B cell (primary cell): ENCODE measurements at regions not wholly inside any gene's neighbourhood (a gene's known extent, or its start where the extent isn't known, plus 50 kb on each side); places are given as distances from the start of the nearest gene placed in this dataset.

ENCODE experiments used
- ATAC-seq: fragments of 200-7000 bp; cut with Tn5 transposase; one replicate; pipeline ENCODE4 v1.10.0; 2021; ENCODE audit warnings: low read depth, mild to moderate bottlenecking, moderate number of reproducible peaks, moderate library complexity
- CTCF ChIA-PET: fragments of 350-600 bp; sonication (Branson Sonifier 250); formaldehyde crosslinking; loops from one replicate; lab custom pipeline; 2021; ENCODE audit warnings: antibody characterized with exemption, inconsistent platforms; lab: Charles Lee
- POLR2A ChIA-PET: fragments of 350-600 bp; sonication (Branson Sonifier 250); formaldehyde crosslinking; loops from one replicate; lab custom pipeline; 2021; ENCODE audit warnings: antibody characterized with exemption; lab: Charles Lee
- DNase-seq: peaks from one replicate; pipeline ENCODE4 v3.0.0; 2013
- H2AFZ ChIP-seq: 2 replicates; pipeline ENCODE4 v1.6.1; 2012; ENCODE audit warnings: mild to moderate bottlenecking, low read depth, low read length; ENCODE audit not compliant: insufficient read depth, poor library complexity, severe bottlenecking
- H3K27ac ChIP-seq, 2 donors: 1 replicate in 1 of 2; 2 replicates in 1 of 2; pipeline ENCODE4 v1.5.1; 2012 to 2013; ENCODE audit warnings: low read length in 2 of 2, mild to moderate bottlenecking in 2 of 2, moderate library complexity in 1 of 2
- H3K27me3 ChIP-seq, 4 experiments: fragments of 200-600 bp in 1 of 4; sonication (generic) in 1 of 4; replicated peaks in 1 of 4; 1 replicate in 2 of 4; 2 replicates in 2 of 4; pipeline versions ENCODE4 v1.6.1 to v1.7.0; 2013 to 2016; ENCODE audit warnings: low read length in 3 of 4, mild to moderate bottlenecking in 2 of 4, mixed read lengths in 1 of 4, moderate library complexity in 1 of 4; ENCODE audit not compliant: insufficient read depth in 4 of 4, control insufficient read depth in 3 of 4; ENCODE audit errors: control extremely low read depth in 1 of 4
- H3K36me3 ChIP-seq, 2 experiments: replicated peaks in 1 of 2; 1 replicate in 1 of 2; 2 replicates in 1 of 2; pipeline versions ENCODE4 v1.6.1 to v1.7.1; 2013; ENCODE audit warnings: low read length in 1 of 2; ENCODE audit not compliant: insufficient read depth in 2 of 2, control insufficient read depth in 1 of 2; ENCODE audit errors: control extremely low read depth in 1 of 2, extremely low read depth in 1 of 2
- H3K4me1 ChIP-seq, 2 donors: fragments of 200-600 bp in 1 of 2; sonication (generic) in 1 of 2; 1 replicate in 1 of 2; 2 replicates in 1 of 2; pipeline versions ENCODE4 v1.5.1 to v1.6.1; 2013 to 2017; ENCODE audit warnings: low read length in 2 of 2; ENCODE audit not compliant: control insufficient read depth in 2 of 2, insufficient read depth in 2 of 2
- H3K4me2 ChIP-seq: replicated peaks from 2 replicates; pipeline ENCODE3; 2012; ENCODE audit warnings: mild to moderate bottlenecking, low read depth, low read length; ENCODE audit not compliant: poor library complexity, severe bottlenecking
- H3K4me3 ChIP-seq, 5 experiments: fragments of 200-600 bp in 1 of 5; sonication (generic) in 1 of 5; 1 replicate in 3 of 5; 2 replicates in 2 of 5; pipeline versions ENCODE4 v1.5.1 to v1.7.0; 2011 to 2016; ENCODE audit warnings: low read length in 4 of 5, mild to moderate bottlenecking in 4 of 5, low read depth in 2 of 5, control low read depth in 1 of 5, moderate library complexity in 1 of 5; ENCODE audit not compliant: insufficient read depth in 1 of 5; ENCODE audit errors: control extremely low read depth in 1 of 5, extremely low read depth in 1 of 5
- H3K79me2 ChIP-seq: fragments of 200-600 bp; sonication (generic); one replicate; pipeline ENCODE4 v1.6.0; 2016; ENCODE audit warnings: low read length; ENCODE audit not compliant: control insufficient read depth, insufficient read depth
- H3K9ac ChIP-seq: fragments of 200-600 bp; sonication (generic); 2 replicates; pipeline ENCODE4 v1.6.1; 2017; ENCODE audit warnings: mild to moderate bottlenecking, low read length, moderate library complexity
- H3K9me3 ChIP-seq, 3 donors: one replicate each; pipeline versions ENCODE4 v1.6.1 to v1.7.1; 2013; ENCODE audit warnings: low read length in 2 of 3; ENCODE audit not compliant: control insufficient read depth in 2 of 3, insufficient read depth in 1 of 3; ENCODE audit errors: control extremely low read depth in 1 of 3
- H4K20me1 ChIP-seq: 2 replicates; pipeline ENCODE4 v1.6.0; 2012; ENCODE audit warnings: mild to moderate bottlenecking, low read length; ENCODE audit not compliant: insufficient read depth, control insufficient read depth, poor library complexity, severe bottlenecking
- H3K27ac Mint-ChIP-seq: one replicate; pipeline ENCODE4 v1.8.0; 2021; ENCODE audit warnings: mixed read lengths
- H3K27me3 Mint-ChIP-seq: one replicate; pipeline ENCODE4 v1.8.0; 2021; ENCODE audit warnings: mixed read lengths
- H3K4me1 Mint-ChIP-seq: one replicate; pipeline ENCODE4 v1.8.0; 2021; ENCODE audit warnings: mixed read lengths
- H3K4me3 Mint-ChIP-seq: one replicate; pipeline ENCODE4 v1.8.0; 2021; ENCODE audit warnings: mixed read lengths
- H3K9me3 Mint-ChIP-seq: one replicate; pipeline ENCODE4 v1.8.0; 2022; ENCODE audit warnings: mixed read lengths; ENCODE audit not compliant: insufficient read depth
- EZH2 ChIP-seq: IDR thresholded peaks from 2 replicates; pipeline ENCODE4 v1.6.1; 2012; ENCODE audit warnings: borderline replicate concordance, low read depth, mild to moderate bottlenecking, moderate library complexity, low read length; ENCODE audit not compliant: insufficient read depth, poor library complexity, severe bottlenecking
- WGBS: methylation state at CpG from one replicate; pipeline ENCODE4 v1.1.5; 2013; ENCODE audit warnings: missing lambda C conversion rate; ENCODE audit not compliant: insufficient coverage; 5-methylcytosine and 5-hydroxymethylcytosine counted together
- intact Hi-C: fragments of 100-400 bp; cut with micrococcal nuclease; formaldehyde crosslinking; loops from one replicate; pipeline ENCODE4 v1.10.0; 2022
- TF ChIP-seq, protein P1 (sequence below): fragments of 200-600 bp; IDR thresholded peaks from one replicate; pipeline ENCODE4 v1.8.0; 2022; ENCODE audit warnings: antibody characterized with exemption, mild to moderate bottlenecking

DNA sequence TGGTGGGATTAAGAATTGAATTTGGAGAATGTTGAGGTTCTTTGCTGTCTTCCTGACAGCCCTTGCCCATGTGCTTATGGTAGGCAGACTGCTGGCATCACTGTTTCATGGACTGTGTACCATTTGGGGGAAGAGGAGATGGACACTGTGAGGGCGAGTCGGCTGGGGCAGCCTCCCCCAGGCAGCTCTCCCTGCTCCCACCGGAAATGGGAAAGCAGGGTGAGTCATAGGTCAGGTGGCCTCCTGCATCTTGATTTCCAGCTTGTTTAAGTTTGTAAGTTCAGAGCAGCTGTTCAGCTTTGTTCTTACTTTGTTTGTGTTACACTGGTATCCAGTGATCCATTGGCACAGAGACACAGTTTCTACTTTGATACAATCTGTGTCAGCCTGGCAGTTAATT, 87.2 kb upstream of the CNIH3 start:
- H3K27me3 ChIP-seq, result peaks cover 0 to 3% (median 0%) of the 10 kb centered on the region in 4 experiments
- no peak overlapping the region for H3K9ac ChIP-seq
- H2AFZ ChIP-seq, result no peak overlapping the region
- no peak overlapping the region for H3K4me2 ChIP-seq
- intact Hi-C loops, result no loop called here
- DNase-seq (no peak), ATAC-seq (no peak)
- H3K79me2 ChIP-seq, result no peaks in the 10 kb centered on the region
- H3K9me3 ChIP-seq, result no peaks in the 10 kb centered on the region
- H4K20me1 ChIP-seq, result no peaks in the 10 kb centered on the region
- Mint-ChIP-seq H3K27me3 (peaks cover 12% of the 10 kb centered on the region), H3K9me3 (no peaks in the 10 kb centered on the region), H3K4me1 (no peaks in the 10 kb centered on the region), H3K4me3 (no peak overlapping the region), H3K27ac (no peak overlapping the region)
- WGBS, result 63% methylated on average over 3 of the region's 3 CpGs
- ChIA-PET POLR2A (no interaction called here), CTCF (interaction anchor here (1.2 kb wide), 1 partner anchor 15 kb away, joined by 5 read pairs; no protein-coding TSS in a partner anchor)
- no peak overlapping the region for H3K27ac ChIP-seq
- TF ChIP-seq EZH2, result no peak
- TF ChIP-seq, protein P1, sequence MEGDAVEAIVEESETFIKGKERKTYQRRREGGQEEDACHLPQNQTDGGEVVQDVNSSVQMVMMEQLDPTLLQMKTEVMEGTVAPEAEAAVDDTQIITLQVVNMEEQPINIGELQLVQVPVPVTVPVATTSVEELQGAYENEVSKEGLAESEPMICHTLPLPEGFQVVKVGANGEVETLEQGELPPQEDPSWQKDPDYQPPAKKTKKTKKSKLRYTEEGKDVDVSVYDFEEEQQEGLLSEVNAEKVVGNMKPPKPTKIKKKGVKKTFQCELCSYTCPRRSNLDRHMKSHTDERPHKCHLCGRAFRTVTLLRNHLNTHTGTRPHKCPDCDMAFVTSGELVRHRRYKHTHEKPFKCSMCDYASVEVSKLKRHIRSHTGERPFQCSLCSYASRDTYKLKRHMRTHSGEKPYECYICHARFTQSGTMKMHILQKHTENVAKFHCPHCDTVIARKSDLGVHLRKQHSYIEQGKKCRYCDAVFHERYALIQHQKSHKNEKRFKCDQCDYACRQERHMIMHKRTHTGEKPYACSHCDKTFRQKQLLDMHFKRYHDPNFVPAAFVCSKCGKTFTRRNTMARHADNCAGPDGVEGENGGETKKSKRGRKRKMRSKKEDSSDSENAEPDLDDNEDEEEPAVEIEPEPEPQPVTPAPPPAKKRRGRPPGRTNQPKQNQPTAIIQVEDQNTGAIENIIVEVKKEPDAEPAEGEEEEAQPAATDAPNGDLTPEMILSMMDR, result no peak
- no peaks in the 10 kb centered on the region for H3K36me3 ChIP-seq
- no peaks in the 10 kb centered on the region for H3K4me1 ChIP-seq
- no peak overlapping the region for H3K4me3 ChIP-seq

DNA sequence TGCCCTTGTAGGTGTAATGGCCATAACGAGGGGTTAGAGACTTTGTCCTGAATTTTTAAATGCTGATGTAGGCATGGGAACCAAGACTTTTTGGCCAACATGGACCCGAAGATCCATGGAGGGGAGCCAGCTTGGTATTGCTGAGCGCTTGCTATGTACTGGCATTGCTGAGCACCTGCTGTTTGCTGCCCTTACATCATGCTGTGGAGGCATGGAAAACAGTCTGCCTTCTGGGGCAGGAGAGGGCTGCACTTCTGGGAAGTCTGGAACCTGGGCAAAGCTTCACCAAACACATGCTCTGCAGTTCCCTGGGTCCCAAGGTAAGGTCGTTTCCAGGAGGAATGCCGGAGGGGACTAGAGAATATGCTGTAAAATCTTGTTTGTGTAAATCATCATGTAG, 86.3 kb upstream of the CNIH3 start:
- H3K9me3 Mint-ChIP-seq, result no peaks in the 10 kb centered on the region
- Histone ChIP-seq H3K9me3 (no peaks in the 10 kb centered on the region), H4K20me1 (no peaks in the 10 kb centered on the region), H3K79me2 (no peaks in the 10 kb centered on the region), H3K4me1 (no peaks in the 10 kb centered on the region), H3K36me3 (no peaks in the 10 kb centered on the region), H3K4me2 (no peak overlapping the region), H2AFZ (no peak overlapping the region), H3K27ac (no peak overlapping the region), H3K27me3 (peaks cover 0 to 3% (median 0%) of the 10 kb centered on the region in 4 experiments), H3K4me3 (no peak overlapping the region), H3K9ac (no peak overlapping the region)
- TF ChIP-seq EZH2, result no peak
- H3K4me3 Mint-ChIP-seq, result no peak overlapping the region
- intact Hi-C loops, result no loop called here
- ChIA-PET POLR2A (no interaction called here), CTCF (no interaction called here)
- H3K27ac Mint-ChIP-seq, result no peak overlapping the region
- H3K27me3 Mint-ChIP-seq, result peaks cover 12% of the 10 kb centered on the region
- ATAC-seq, result no peak
- DNase-seq, result no peak
- 84% methylated on average over 2 of the region's 5 CpGs for WGBS
- no peaks in the 10 kb centered on the region for H3K4me1 Mint-ChIP-seq
